Osteocyte (in vitro differentiated cells): ENCODE measurements at regions not wholly inside any gene's neighbourhood (a gene's known extent, or its start where the extent isn't known, plus 50 kb on each side); places are given as distances from the start of the nearest gene placed in this dataset.
"Not testable (repeated sequence)": the region's sequence is repeated elsewhere in the genome, so short reads cannot be mapped to it uniquely, and the experiment has no call there.

ENCODE experiments used
- DNase-seq: peaks from one replicate; pipeline ENCODE4 v3.0.0; 2021; ENCODE audit warnings: mixed read lengths; ENCODE audit not compliant: unreplicated experiment; ENCODE audit errors: extremely low spot score
- H3K27ac Mint-ChIP-seq: one replicate; pipeline ENCODE4 v1.8.0; 2021; ENCODE audit warnings: mild to moderate bottlenecking, mixed read lengths; ENCODE audit not compliant: unreplicated experiment
- H3K27me3 Mint-ChIP-seq: one replicate; pipeline ENCODE4 v1.8.0; 2021; ENCODE audit warnings: mixed read lengths; ENCODE audit not compliant: unreplicated experiment
- H3K36me3 Mint-ChIP-seq: one replicate; pipeline ENCODE4 v1.8.0; 2021; ENCODE audit warnings: mixed read lengths; ENCODE audit not compliant: unreplicated experiment
- H3K4me1 Mint-ChIP-seq: one replicate; pipeline ENCODE4 v1.8.0; 2021; ENCODE audit warnings: mixed read lengths; ENCODE audit not compliant: unreplicated experiment
- H3K4me3 Mint-ChIP-seq: one replicate; pipeline ENCODE4 v1.8.0; 2021; ENCODE audit warnings: mild to moderate bottlenecking, moderate library complexity, mixed read lengths; ENCODE audit not compliant: unreplicated experiment
- H3K9me3 Mint-ChIP-seq: one replicate; pipeline ENCODE4 v1.8.0; 2021; ENCODE audit warnings: mixed read lengths; ENCODE audit not compliant: unreplicated experiment
- CTCF ChIP-seq: fragments of 200-600 bp; sonication (generic); IDR thresholded peaks from 2 replicates; pipeline ENCODE4 v1.5.0; 2021; ENCODE audit warnings: antibody characterized with exemption, mild to moderate bottlenecking, moderate library complexity

- H3K36me3 Mint-ChIP-seq = no peaks in the 10 kb centered on the region
- H3K27ac Mint-ChIP-seq = no peak overlapping the region
- H3K4me1 Mint-ChIP-seq = peaks cover 6% of the 10 kb centered on the region
- peaks cover 12% of the 10 kb centered on the region for H3K27me3 Mint-ChIP-seq
- DNase-seq = no peak
- H3K4me3 Mint-ChIP-seq = no peak overlapping the region
- no peaks in the 10 kb centered on the region for H3K9me3 Mint-ChIP-seq
- TF ChIP-seq CTCF = no peak
These were observed 303.9 kb downstream of the FZD1 start for GRCh38 chr7:91568138-91568537.

- Mint-ChIP-seq H3K4me1 (peaks cover 6% of the 10 kb centered on the region), H3K4me3 (no peak overlapping the region), H3K36me3 (no peaks in the 10 kb centered on the region), H3K27me3 (peaks cover 17% of the 10 kb centered on the region), H3K27ac (no peak overlapping the region), H3K9me3 (no peaks in the 10 kb centered on the region)
- no peak for DNase-seq
- TF ChIP-seq CTCF = no peak
These were observed 305.7 kb downstream of the FZD1 start for GRCh38 chr7:91569728-91570457.

- TF ChIP-seq CTCF = no peak
- no peak overlapping the region for H3K27ac Mint-ChIP-seq
- no peaks in the 10 kb centered on the region for H3K36me3 Mint-ChIP-seq
These were observed 306.3 kb downstream of the FZD1 start for GRCh38 chr7:91570560-91570959.

GRCh38 chr7:91571601-91572000 is 307.4 kb downstream of the FZD1 start:
- Mint-ChIP-seq H3K27me3 (peaks cover 19% of the 10 kb centered on the region), H3K4me3 (no peak overlapping the region), H3K36me3 (no peaks in the 10 kb centered on the region), H3K9me3 (peaks cover 3% of the 10 kb centered on the region), H3K4me1 (no peaks in the 10 kb centered on the region), H3K27ac (no peak overlapping the region)
- TF ChIP-seq CTCF = no peak
- no peak for DNase-seq

More at GRCh38 chr7:91570560-91570959, 306.3 kb downstream of the FZD1 start:
- no peak for DNase-seq
- Mint-ChIP-seq H3K27me3 (peaks cover 21% of the 10 kb centered on the region), H3K4me1 (peaks cover 6% of the 10 kb centered on the region), H3K4me3 (no peak overlapping the region), H3K9me3 (no peaks in the 10 kb centered on the region)

- Mint-ChIP-seq H3K36me3 (no peaks in the 10 kb centered on the region), H3K9me3 (peaks cover 3% of the 10 kb centered on the region), H3K27me3 (peaks cover 17% of the 10 kb centered on the region), H3K4me1 (no peaks in the 10 kb centered on the region), H3K27ac (no peak overlapping the region), H3K4me3 (no peak overlapping the region)
- TF ChIP-seq CTCF = no peak
- no peak for DNase-seq
These were observed 307.1 kb downstream of the MTERF1 start for GRCh38 chr7:91573405-91573804.

GRCh38 chr7:91576459-91576858 is 304.0 kb downstream of the MTERF1 start:
- H3K27ac Mint-ChIP-seq, H3K36me3 Mint-ChIP-seq: not testable (repeated sequence)

More at GRCh38 chr7:91576459-91576858, 304.0 kb downstream of the MTERF1 start:
- not testable (repeated sequence) for H3K9me3 Mint-ChIP-seq, H3K4me3 Mint-ChIP-seq, DNase-seq, H3K4me1 Mint-ChIP-seq
- H3K27me3 Mint-ChIP-seq = peaks cover 14% of the 10 kb centered on the region
